NCI-H1105 (cell line): ENCODE measurements at regions not wholly inside any gene's neighbourhood (a gene's known extent, or its start where the extent isn't known, plus 50 kb on each side); places are given as distances from the start of the nearest gene placed in this dataset.

ENCODE experiments used
- DNase-seq: peaks from one replicate; lab custom pipeline; 2025; lab: John Stamatoyannopoulos, UW

GRCh38 chr1:193614275-193614674 is 427.9 kb upstream of the B3GALT2 start:
- DNase-seq = no peak

GRCh38 chr1:193613041-193613440 is 426.6 kb upstream of the B3GALT2 start:
- DNase-seq = no peak

- no peak for DNase-seq
These were observed 423.2 kb upstream of the B3GALT2 start for GRCh38 chr1:193609592-193609991.

- no peak for DNase-seq
These were observed 421.4 kb upstream of the B3GALT2 start for GRCh38 chr1:193607787-193608186.

GRCh38 chr1:193606035-193606434 is 419.6 kb upstream of the B3GALT2 start:
- DNase-seq = no peak

- no peak for DNase-seq
These were observed 416.3 kb upstream of the B3GALT2 start for GRCh38 chr1:193602705-193603104.

GRCh38 chr1:193593147-193593885 is 406.9 kb upstream of the B3GALT2 start:
- no peak for DNase-seq

- DNase-seq = no peak
These were observed 405.9 kb upstream of the B3GALT2 start for GRCh38 chr1:193592317-193592716.

- DNase-seq = no peak
These were observed 403.7 kb upstream of the B3GALT2 start for GRCh38 chr1:193590102-193590501.

- DNase-seq = peak; percentile 1
These were observed 403.2 kb upstream of the B3GALT2 start for GRCh38 chr1:193589597-193590040.

- no peak for DNase-seq
These were observed 402.1 kb upstream of the B3GALT2 start for GRCh38 chr1:193588311-193589082.

GRCh38 chr1:193584731-193585239 is 398.4 kb upstream of the B3GALT2 start:
- no peak for DNase-seq

- DNase-seq = no peak
These were observed 394.9 kb upstream of the B3GALT2 start for GRCh38 chr1:193581341-193581740.

GRCh38 chr1:193580419-193580818 is 394.0 kb upstream of the B3GALT2 start:
- DNase-seq = no peak

- DNase-seq = no peak
These were observed 392.9 kb upstream of the B3GALT2 start for GRCh38 chr1:193579323-193579722.

- DNase-seq = no peak
These were observed 388.5 kb upstream of the B3GALT2 start for GRCh38 chr1:193574913-193575312.

GRCh38 chr1:193569983-193570269 is 383.5 kb upstream of the B3GALT2 start:
- no peak for DNase-seq

GRCh38 chr1:193569096-193569982 is 382.9 kb upstream of the B3GALT2 start:
- no peak for DNase-seq

GRCh38 chr1:193568512-193568911 is 382.1 kb upstream of the B3GALT2 start:
- DNase-seq = no peak

- no peak for DNase-seq
These were observed 381.5 kb upstream of the B3GALT2 start for GRCh38 chr1:193567937-193568336.

- DNase-seq = no peak
These were observed 380.3 kb upstream of the B3GALT2 start for GRCh38 chr1:193566735-193567134.

GRCh38 chr1:193565971-193566577 is 379.7 kb upstream of the B3GALT2 start:
- DNase-seq = no peak
